ENCODE measurements at regions not wholly inside any gene's neighbourhood (a gene's known extent, or its start where the extent isn't known, plus 50 kb on each side); places are given as distances from the start of the nearest gene placed in this dataset.

DNA sequence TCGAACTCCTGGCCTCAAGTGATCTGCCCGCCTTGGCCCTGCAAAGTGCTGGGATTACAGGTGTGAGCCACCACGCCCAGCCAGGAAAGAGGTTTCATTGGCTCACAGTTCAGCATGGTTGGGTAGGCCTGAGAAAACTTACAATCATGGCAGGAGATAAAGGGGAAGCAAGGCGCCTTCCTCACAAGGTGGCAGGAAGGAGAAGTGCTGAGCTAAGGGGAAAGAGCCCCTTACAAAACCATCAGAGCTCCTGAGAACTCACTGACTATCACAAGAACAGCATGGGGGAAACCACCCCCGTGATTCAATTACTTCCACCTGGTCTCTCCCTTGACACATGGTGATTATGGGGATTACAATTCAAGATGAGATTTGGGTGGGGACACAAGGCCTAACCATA is 411.7 kb upstream of the ZFHX3 start:
- Mint-ChIP-seq H3K27me3 (ENCODE audit: low read depth) (peaks cover 11% of the 10 kb centered on the region), H3K9me3 (peaks cover 7% of the 10 kb centered on the region), H3K27ac (no peak overlapping the region), H3K36me3 (ENCODE audit: low read depth) (no peaks in the 10 kb centered on the region), H3K4me3 (no peak overlapping the region), H3K4me1 (no peaks in the 10 kb centered on the region)
- TF ChIP-seq, protein P1, sequence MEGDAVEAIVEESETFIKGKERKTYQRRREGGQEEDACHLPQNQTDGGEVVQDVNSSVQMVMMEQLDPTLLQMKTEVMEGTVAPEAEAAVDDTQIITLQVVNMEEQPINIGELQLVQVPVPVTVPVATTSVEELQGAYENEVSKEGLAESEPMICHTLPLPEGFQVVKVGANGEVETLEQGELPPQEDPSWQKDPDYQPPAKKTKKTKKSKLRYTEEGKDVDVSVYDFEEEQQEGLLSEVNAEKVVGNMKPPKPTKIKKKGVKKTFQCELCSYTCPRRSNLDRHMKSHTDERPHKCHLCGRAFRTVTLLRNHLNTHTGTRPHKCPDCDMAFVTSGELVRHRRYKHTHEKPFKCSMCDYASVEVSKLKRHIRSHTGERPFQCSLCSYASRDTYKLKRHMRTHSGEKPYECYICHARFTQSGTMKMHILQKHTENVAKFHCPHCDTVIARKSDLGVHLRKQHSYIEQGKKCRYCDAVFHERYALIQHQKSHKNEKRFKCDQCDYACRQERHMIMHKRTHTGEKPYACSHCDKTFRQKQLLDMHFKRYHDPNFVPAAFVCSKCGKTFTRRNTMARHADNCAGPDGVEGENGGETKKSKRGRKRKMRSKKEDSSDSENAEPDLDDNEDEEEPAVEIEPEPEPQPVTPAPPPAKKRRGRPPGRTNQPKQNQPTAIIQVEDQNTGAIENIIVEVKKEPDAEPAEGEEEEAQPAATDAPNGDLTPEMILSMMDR (IDR thresholded peaks at IDR 0.05; ENCODE audit: unreplicated experiment in 3 of 3) = no peak

DNA sequence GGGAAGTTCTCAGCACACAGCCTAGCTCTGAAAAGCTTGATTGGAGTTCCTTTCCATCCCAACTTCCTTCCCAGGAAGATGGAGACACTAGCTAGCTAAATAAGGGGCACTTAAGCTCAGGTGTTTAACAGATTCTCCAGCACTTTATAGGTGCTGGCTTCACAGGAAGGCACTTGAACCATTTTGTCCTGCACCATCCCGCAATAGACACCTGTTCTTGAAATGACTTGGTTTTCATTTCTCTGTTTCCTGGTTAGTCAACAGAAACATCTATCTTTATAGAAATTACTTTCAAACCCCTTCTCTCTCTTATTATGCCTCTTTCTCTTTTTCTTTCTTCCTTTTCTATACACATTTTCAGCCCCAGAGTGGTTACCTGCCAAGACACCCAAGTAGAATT is 409.9 kb upstream of the ZFHX3 start:
- TF ChIP-seq, protein P1 (IDR thresholded peaks at IDR 0.05; ENCODE audit: unreplicated experiment in 3 of 3) = no peak
- Mint-ChIP-seq H3K4me3 (no peak overlapping the region), H3K9me3 (peaks cover 14% of the 10 kb centered on the region), H3K27me3 (ENCODE audit: low read depth) (peaks cover 3% of the 10 kb centered on the region), H3K4me1 (no peaks in the 10 kb centered on the region), H3K36me3 (ENCODE audit: low read depth) (no peaks in the 10 kb centered on the region), H3K27ac (no peak overlapping the region)

DNA sequence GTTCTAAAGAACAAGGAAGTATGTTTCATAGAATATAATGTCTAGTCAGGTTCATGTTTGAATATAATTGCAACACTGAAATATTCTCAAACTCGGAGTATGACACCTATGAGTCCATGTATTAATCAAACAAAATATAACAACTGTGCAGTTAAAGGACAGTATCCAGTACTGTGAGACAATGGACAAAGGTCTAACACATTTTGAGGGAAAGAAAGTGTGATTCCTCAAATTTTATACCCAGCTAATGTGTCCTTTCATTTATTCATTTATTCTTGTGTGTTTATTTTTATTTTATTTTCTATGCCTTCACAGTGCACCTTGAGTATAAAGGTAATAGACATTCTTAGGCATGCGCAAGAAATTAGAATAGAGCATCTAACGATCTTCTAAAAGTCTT is 401.0 kb upstream of the ZFHX3 start:
- Mint-ChIP-seq H3K4me1 (no peaks in the 10 kb centered on the region), H3K9me3 (peaks cover 49% of the 10 kb centered on the region), H3K36me3 (ENCODE audit: low read depth) (peaks cover 6% of the 10 kb centered on the region), H3K4me3 (no peak overlapping the region), H3K27ac (no peak overlapping the region), H3K27me3 (ENCODE audit: low read depth) (no peaks in the 10 kb centered on the region)
- TF ChIP-seq, protein P1 (IDR thresholded peaks at IDR 0.05; ENCODE audit: unreplicated experiment in 3 of 3) = no peak

DNA sequence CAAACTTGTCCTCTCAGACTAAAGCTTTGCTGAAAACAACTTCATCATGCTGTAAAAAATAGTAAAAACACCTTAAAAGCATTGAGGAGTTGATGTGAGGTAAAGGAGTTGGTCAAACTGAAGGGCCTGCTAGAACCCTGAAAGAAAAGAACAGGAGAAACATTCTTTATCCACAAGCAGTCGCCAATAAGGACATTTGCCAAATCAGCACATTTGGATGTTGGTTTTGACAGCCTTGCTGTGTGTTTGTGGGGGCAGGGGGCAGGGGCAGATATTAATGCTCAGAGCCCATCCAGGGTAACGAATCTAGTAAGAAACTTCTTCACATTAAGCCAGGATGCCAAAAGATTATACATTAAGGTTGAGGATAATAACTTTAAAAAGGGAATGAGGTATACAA is 399.9 kb upstream of the ZFHX3 start:
- Mint-ChIP-seq H3K9me3 (peaks cover 42% of the 10 kb centered on the region), H3K27ac (no peak overlapping the region), H3K4me3 (no peak overlapping the region), H3K4me1 (no peaks in the 10 kb centered on the region), H3K36me3 (ENCODE audit: low read depth) (peaks cover 6% of the 10 kb centered on the region), H3K27me3 (ENCODE audit: low read depth) (no peaks in the 10 kb centered on the region)
- TF ChIP-seq, protein P1 (IDR thresholded peaks at IDR 0.05; ENCODE audit: unreplicated experiment in 3 of 3) = no peak

DNA sequence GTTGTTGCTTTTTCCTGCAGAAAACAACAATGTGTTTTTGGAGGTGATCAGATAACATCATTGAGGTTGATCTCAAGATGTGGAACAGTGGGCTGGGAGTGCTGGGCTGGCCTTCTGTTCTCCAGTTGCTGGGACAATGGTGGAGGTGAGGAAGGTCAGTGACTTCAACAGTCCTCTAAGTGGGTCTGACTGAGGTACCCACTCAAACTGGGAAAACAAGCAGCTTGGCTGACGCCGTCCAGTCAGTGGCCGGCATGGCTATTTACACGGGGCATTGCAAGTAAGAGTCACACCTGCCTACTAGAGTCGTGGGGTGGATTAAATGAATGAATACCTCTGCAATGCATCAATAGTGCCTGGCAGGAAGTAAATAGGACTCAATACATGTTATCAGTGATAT is 386.7 kb upstream of the ZFHX3 start:
- Mint-ChIP-seq H3K27me3 (ENCODE audit: low read depth) (peaks cover 13% of the 10 kb centered on the region), H3K36me3 (ENCODE audit: low read depth) (no peaks in the 10 kb centered on the region), H3K4me3 (no peak overlapping the region), H3K27ac (no peak overlapping the region), H3K9me3 (no peaks in the 10 kb centered on the region), H3K4me1 (peaks cover 17% of the 10 kb centered on the region)
- TF ChIP-seq, protein P1 (IDR thresholded peaks at IDR 0.05; ENCODE audit: unreplicated experiment in 3 of 3) = no peak

DNA sequence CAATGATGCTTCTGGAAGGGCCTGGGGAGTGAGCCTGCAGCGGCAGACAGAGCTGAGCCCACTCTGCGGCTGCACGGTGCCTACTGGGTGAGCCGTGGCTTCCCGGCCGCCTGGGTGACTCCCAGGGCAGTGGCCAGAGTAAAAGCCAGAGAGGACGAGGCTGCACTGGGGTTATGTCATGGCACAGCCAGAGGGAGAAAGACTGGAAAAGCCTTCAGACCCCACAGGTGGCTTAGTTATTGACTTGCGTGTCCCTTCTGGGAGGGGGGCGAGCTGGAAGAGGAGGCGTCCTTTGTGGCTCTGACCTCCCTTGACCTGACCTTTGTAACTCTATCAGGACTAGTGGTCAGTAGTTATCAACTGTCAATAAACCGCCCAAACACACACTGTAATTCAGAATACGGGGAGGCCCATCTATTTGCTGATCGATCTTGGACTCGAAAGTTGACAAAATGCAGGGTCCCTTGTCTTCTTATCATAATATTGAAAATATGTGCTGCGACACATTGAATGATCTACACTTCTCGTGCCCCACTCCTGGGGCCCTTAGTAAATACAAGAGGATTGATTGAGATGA is 385.9 kb upstream of the ZFHX3 start:
- Mint-ChIP-seq H3K4me3 (no peak overlapping the region), H3K27me3 (ENCODE audit: low read depth) (peaks cover 7% of the 10 kb centered on the region), H3K4me1 (peaks cover 20% of the 10 kb centered on the region), H3K9me3 (no peaks in the 10 kb centered on the region), H3K27ac (no peak overlapping the region), H3K36me3 (ENCODE audit: low read depth) (no peaks in the 10 kb centered on the region)
- TF ChIP-seq, protein P1 (IDR thresholded peaks at IDR 0.05; ENCODE audit: unreplicated experiment in 3 of 3) = no peak

Data from nephron (organoid).